ENCODE measurements at regions not wholly inside any gene's neighbourhood (a gene's known extent, or its start where the extent isn't known, plus 50 kb on each side); places are given as distances from the start of the nearest gene placed in this dataset.

GRCh38 chr14:44403193-44403592 lies 103.9 kb downstream of the FSCB start:
- Histone ChIP-seq H3K4me3 (ENCODE audit: low read depth in 2 of 2, low read length in 1 of 2) (no peak overlapping the region), H3K9ac (no peak overlapping the region), H2AFZ (ENCODE audit: low read depth) (no peak overlapping the region), H3K9me2 (no peaks in the 10 kb centered on the region), H3K4me2 (no peak overlapping the region), H3K36me3 (replicated peaks in 1 of 2; ENCODE audit: control insufficient read depth in 1 of 2, insufficient read depth in 2 of 2, low read length in 1 of 2) (no peaks in the 10 kb centered on the region), H3K9me3 (no peaks in the 10 kb centered on the region), H3K4me1 (ENCODE audit: control insufficient read depth in 1 of 2, insufficient read depth in 2 of 2, low read depth in 1 of 2, low read length in 1 of 2) (no peaks in the 10 kb centered on the region), H3K27me3 (ENCODE audit: insufficient read depth) (no peaks in the 10 kb centered on the region), H3K79me2 (ENCODE audit: insufficient read depth) (no peaks in the 10 kb centered on the region), H3F3A (replicated peaks; ENCODE audit: insufficient read depth) (no peaks in the 10 kb centered on the region), H4K20me1 (ENCODE audit: insufficient read depth) (no peaks in the 10 kb centered on the region), H3K27ac (ENCODE audit: low read depth in 2 of 2, low read length in 1 of 2) (no peak overlapping the region)
- WGBS (ENCODE audit: low lambda C conversion rate) = 7% methylated on average over 3 of the region's 3 CpGs
- TF ChIP-seq JUND (IDR thresholded peaks at IDR 0.05) (no peak), POLR2AphosphoS5 (IDR thresholded peaks at IDR 0.05; ENCODE audit: low read depth, low read length) (no peak), MEF2A (IDR thresholded peaks at IDR 0.05; ENCODE audit: borderline replicate concordance, low read depth) (no peak), TCF12 (IDR thresholded peaks at IDR 0.05) (no peak)
- TF ChIP-seq, protein P1, sequence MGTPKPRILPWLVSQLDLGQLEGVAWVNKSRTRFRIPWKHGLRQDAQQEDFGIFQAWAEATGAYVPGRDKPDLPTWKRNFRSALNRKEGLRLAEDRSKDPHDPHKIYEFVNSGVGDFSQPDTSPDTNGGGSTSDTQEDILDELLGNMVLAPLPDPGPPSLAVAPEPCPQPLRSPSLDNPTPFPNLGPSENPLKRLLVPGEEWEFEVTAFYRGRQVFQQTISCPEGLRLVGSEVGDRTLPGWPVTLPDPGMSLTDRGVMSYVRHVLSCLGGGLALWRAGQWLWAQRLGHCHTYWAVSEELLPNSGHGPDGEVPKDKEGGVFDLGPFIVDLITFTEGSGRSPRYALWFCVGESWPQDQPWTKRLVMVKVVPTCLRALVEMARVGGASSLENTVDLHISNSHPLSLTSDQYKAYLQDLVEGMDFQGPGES (IDR thresholded peaks at IDR 0.05; ENCODE audit: low read depth, low read length) = no peak
- DNase-seq = no peak
- POLR2A ChIA-PET = no interaction called here
- CTCF ChIA-PET = no interaction called here

GRCh38 chr14:44396226-44396625 lies 110.9 kb downstream of the FSCB start:
- POLR2A ChIA-PET = no interaction called here
- WGBS (ENCODE audit: low lambda C conversion rate) = 31% methylated on average over 2 of the region's 2 CpGs
- Histone ChIP-seq H3F3A (replicated peaks; ENCODE audit: insufficient read depth) (no peaks in the 10 kb centered on the region), H3K79me2 (ENCODE audit: insufficient read depth) (no peaks in the 10 kb centered on the region), H2AFZ (ENCODE audit: low read depth) (no peak overlapping the region), H3K4me3 (ENCODE audit: low read depth in 2 of 2, low read length in 1 of 2) (no peak overlapping the region), H3K4me1 (ENCODE audit: control insufficient read depth in 1 of 2, insufficient read depth in 2 of 2, low read depth in 1 of 2, low read length in 1 of 2) (no peaks in the 10 kb centered on the region), H3K4me2 (no peak overlapping the region), H3K9ac (no peak overlapping the region), H3K9me2 (no peaks in the 10 kb centered on the region), H3K36me3 (replicated peaks in 1 of 2; ENCODE audit: control insufficient read depth in 1 of 2, insufficient read depth in 2 of 2, low read length in 1 of 2) (no peaks in the 10 kb centered on the region), H3K9me3 (no peaks in the 10 kb centered on the region), H3K27ac (ENCODE audit: low read depth in 2 of 2, low read length in 1 of 2) (no peak overlapping the region), H3K27me3 (ENCODE audit: insufficient read depth) (no peaks in the 10 kb centered on the region), H4K20me1 (ENCODE audit: insufficient read depth) (no peaks in the 10 kb centered on the region)
- CTCF ChIA-PET = no interaction called here
- no peak for DNase-seq
- TF ChIP-seq CTCF (IDR thresholded peaks at IDR 0.05) (no peak), TAF1 (IDR thresholded peaks at IDR 0.05; ENCODE audit: borderline replicate concordance, low read depth, low read length) (no peak), USF2 (IDR thresholded peaks at IDR 0.05; ENCODE audit: borderline replicate concordance, low read depth, low read length) (no peak), GABPA (IDR thresholded peaks at IDR 0.05; ENCODE audit: low read depth) (no peak), POLR2AphosphoS5 (IDR thresholded peaks at IDR 0.05; ENCODE audit: low read depth, low read length) (no peak), MXI1 (IDR thresholded peaks at IDR 0.05; ENCODE audit: low read depth, low read length) (no peak), NFIC (IDR thresholded peaks at IDR 0.05; ENCODE audit: borderline replicate concordance) (no peak), NRF1 (IDR thresholded peaks at IDR 0.05; ENCODE audit: low read depth, low read length) (no peak), SMC3 (IDR thresholded peaks at IDR 0.05; ENCODE audit: low read depth, low read length) (no peak), RAD21 (IDR thresholded peaks at IDR 0.05; ENCODE audit: low read length) (no peak), GATA2 (CRISPR knock-in tag; IDR thresholded peaks at IDR 0.05) (no peak), SIN3A (IDR thresholded peaks at IDR 0.05; ENCODE audit: borderline replicate concordance, low read depth, low read length) (no peak), YY1 (IDR thresholded peaks at IDR 0.05; ENCODE audit: low read depth) (no peak), FOXM1 (IDR thresholded peaks at IDR 0.05; ENCODE audit: low read depth) (no peak), JUND (IDR thresholded peaks at IDR 0.05) (no peak)

All from SK-N-SH (cell line).